Activated CD4-positive, CD25-positive, alpha-beta regulatory T cell (primary cell): ENCODE measurements at regions not wholly inside any gene's neighbourhood (a gene's known extent, or its start where the extent isn't known, plus 50 kb on each side); places are given as distances from the start of the nearest gene placed in this dataset.
"Not testable (repeated sequence)": the region's sequence is repeated elsewhere in the genome, so short reads cannot be mapped to it uniquely, and the experiment has no call there.

ENCODE experiments used
- DNase-seq, 4 experiments: peaks; one replicate each; lab custom pipeline; 2025; lab: John Stamatoyannopoulos, UW

DNA sequence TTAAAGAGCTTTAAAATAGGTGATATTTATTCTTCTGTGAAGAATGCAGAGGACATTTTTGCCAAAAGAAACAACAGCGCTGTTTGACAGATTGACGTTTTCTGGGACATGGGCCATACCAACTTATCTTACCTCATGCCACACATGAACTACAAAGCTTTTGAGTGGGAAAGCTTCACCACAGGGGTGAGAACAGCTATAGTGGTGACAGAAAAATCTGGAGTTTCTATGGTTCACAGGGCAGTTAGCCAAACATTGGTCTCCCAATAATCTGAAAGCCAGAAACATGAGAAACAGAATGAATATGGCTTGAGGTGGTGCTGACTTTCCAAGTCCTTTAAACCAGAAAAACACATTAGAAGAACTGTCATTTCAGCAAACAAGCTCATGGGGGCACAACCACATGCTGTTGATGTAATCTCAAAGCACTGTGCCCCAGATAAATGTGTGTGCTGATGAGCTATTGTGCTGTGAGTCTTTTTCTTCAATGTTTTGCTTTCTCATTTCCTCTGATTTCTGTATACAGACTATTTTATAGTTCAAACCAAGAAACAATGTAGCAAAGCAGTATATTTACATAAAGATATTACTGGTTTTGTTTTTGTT lies 905.4 kb downstream of the SLC16A7 start:
- DNase-seq, result no peak

DNA sequence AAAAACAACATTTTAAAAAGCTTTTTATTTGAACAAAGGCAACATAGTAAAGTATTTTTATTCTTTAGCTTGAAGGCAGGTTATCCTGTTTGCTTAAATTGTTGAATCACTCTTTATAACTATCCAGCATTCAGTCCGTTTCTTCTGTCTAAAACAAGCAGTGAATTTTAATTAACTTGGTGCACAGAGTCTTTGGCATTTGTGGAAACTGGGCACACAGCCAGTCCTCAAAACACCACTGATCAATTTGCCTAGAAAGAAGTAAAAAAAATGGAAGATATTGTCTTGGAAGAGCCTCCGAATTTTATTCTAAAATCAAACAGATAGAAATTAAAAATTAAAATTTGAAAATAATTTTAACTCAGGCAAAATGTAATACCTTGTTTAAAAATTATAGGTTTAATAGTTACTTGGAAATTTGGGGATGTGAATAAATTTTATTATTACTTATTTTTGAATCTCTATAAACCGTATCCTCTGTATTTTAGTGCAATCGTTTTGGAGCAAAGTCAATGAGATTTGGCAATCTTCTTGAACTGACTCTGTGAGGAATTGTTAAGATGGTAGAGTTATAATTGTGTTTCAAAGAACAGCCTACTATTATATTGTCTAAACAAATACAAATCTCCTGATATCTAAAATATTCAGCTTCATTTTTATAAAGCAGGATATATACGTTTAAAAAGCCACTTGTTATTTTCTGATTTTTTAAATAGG lies 927.0 kb downstream of the SLC16A7 start:
- no peak for DNase-seq

DNA sequence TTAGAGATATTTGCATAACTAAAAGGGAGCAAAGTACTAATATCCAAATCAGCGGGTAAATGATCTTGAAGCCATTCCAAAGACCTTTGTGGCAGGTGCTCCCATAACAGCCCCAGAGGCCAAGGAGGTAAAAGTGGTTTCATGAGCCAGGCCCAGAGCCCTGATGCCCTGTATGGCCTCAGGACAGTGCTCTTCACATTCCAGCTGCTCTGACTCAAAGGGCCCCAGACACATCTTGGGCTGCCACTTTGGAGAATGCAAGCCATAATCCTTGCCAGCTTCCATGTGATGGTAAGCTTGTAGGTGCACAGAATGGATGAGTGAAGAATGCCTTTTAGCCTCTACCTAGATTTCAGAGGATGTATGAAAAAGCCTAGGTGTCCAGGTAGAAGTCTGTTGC lies 933.4 kb downstream of the SLC16A7 start:
- no peak for DNase-seq

DNA sequence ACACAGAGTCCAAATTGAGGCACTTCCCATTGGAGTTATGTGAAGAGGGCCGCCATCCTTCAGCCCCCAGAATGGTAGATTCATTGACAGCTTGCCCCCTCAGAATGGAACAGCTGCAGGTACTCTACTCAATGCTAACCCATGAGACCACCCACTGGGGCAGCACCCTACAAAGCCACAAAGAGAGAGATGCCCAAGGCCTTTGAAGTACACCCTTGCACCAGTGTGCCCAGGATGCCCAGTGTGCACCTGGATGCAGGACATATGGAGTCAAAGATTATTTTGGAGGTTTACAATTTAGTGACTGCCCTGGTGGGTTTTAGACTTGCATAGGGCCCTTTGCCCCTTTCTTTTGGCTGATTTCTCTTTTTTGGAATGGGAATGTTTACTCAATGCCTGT lies 933.9 kb downstream of the SLC16A7 start:
- DNase-seq, result no peak

DNA sequence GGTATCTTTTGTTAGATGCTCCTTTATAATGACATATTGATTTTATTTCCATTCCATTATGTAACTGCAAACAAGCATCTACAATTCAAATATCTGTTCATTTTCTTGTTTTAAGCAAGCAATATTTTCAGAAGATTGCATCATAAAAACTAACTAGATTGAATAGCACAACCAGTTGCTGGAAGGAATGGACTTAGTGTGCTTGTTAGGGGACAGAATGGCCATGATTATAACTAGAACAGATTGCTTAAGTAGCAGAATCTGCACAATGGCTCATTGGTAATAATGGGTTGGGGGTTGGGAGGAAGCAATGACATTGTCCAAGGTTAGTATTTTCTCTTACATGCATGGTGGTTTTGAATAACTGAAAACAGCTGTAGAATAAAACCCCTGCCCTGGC lies 939.5 kb downstream of the SLC16A7 start:
- no peak for DNase-seq

DNA sequence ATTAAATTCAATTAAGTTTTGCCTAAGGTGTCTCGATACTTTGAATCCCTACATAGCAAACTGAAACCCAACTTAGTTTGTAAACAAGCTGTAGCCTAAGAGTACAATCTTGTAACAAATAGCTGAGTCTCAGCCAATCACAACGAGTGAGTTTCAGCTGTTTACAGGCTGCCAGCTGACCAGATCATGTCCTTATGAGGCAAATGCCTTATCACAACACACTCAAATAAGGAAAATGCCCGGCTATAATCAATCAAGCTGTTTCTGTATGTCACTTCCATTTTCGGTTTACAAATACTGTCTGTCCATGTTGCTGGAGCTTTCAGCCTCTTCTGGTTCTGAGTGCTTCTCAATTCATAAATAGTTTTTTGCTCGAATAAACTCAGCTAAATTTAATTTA lies 943.8 kb downstream of the SLC16A7 start:
- no peak for DNase-seq

DNA sequence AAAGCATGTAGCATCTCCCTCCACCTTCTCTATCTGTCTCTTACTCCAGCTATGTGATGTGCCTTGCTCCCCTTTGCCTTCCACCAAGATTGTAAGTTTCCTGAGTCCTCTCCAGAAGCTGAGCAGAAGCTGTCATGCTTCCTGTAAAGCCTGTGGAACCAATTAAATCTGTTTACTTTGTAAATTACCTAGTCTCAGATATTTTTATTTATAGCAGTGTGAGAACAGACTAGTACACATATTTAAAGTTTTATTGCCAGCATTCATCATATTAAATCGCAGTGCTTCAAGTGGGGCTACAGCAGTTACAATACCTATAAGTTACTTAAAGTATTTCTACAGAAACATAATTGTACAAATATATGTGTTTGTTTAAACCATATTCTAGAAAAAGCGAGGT lies 973.1 kb downstream of the SLC16A7 start:
- no peak for DNase-seq

DNA sequence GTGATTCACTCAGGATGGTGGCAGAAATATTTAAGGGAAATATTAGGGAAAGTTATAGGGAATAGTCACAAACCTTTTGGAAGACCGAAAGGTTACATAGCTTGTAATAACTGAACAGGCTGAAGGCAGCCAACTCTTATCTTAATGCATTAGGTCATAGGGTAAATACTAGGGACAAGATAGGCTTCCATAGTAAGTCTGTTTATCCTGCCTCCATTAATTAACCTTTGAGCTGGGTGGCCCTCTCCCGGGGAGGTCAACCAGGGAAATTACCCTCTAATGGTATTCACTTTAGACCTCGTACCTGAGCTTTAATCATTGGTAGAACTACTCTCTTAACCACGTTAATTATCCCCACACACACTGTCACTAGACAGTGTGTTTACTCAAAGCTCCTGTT lies 981.8 kb downstream of the SLC16A7 start:
- no peak for DNase-seq

DNA sequence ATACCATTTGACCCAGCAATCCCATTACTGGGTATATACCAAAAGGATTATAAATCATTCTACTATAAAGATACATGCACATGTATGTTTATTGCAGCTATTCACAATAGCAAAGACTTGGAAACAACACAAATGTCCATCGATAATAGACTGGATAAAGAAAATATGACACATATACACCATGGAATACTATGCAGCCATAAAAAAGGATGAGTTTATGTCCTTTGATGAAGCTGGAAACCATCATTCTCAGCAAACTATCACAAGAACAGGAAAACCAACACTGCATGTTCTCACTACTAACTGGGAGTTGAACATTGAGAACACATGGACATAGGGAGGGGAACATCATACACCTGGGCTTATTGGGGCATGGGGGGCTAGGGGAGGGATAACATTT lies 991.8 kb downstream of the SLC16A7 start:
- DNase-seq, result not testable (repeated sequence)

DNA sequence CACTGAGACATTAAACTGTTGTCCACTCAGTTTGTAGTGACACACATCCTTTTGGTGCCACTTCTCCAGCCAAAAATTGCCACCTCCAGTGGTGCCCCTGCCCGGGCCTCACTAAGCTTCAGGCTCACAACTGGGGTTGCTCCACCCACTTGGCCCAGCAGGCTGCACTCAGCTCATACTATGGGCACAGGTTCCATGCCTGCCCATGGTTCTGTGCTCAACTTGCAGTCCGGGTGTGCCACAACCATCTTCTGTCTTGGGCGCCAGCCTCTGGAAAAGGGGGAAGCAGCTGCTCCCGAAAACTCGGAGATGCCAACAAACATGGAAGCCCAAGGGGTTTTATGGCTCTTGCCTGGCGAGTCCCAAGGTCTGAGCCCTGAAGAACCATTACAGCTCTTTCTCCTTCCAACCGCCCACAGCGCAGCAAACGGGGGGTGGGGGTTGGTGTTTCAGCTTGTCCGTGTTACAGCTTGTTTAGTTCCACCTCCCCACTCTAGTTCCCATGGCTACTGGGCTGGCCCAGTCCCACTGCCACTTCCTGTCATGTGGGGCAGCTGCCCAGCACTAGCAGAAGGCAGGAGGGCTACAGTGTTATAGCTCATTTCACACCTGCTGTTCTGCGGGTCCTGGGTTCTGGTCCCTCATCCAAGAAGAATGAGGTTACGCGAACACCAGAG lies 998.3 kb downstream of the SLC16A7 start:
- no peak for DNase-seq

DNA sequence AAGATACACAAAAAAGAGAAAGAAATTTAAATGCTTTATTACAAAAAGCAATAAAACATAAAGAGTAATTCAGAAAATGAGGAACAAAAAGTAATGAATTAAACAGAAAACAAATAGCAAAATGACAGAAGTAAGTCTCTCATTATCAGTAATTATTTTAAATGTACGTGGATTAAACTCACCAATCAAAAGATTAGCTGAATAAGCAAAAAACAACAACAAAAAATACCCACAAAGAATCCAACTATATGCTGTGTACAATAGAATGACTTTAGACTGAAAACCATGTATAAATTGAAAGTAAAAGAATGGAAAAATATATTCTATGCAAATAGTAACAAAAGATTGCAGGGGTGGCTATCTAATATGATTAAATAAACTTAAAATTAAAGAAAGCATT lies 1006.8 kb downstream of the SLC16A7 start:
- DNase-seq, result no peak

DNA sequence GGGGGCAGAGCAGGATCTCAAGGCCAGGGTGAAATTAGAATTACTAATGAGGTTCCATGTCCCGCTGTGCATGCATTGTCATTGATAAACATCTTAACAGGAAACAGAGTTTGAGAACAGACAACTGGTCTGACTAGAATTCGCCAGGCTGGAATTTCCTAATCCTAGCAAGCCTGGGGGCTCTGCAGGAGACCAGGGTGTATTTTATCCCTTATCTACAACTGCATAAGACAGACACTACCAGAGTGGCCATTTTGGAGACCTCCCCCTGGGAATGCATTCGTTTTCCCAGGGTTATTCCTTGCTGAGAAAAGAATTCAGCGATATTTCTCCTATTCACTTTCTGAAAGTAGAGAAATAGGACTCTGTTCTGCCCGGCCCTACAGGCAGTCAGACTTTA lies 1007.6 kb downstream of the SLC16A7 start:
- DNase-seq, result not testable (repeated sequence)

DNA sequence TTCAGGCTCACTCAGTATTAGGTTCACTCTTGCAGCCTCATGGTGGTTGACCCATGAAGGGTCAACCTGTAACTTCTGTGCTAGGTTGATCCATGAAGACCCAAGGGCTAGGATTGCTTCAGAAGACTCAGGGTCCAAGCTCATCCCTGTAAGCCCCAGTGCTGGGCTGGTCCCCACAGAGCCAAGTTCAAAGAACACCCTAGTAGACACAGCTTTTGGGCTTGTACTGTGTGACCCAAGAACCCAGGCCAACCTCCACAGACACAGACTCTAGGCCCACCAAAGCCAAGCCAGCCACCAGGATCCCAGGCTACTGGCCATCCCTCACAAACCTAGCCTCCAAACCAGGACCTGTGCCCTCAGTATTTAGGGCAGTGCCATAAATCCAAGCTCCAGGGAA lies 1020.6 kb downstream of the SLC16A7 start:
- no peak for DNase-seq

DNA sequence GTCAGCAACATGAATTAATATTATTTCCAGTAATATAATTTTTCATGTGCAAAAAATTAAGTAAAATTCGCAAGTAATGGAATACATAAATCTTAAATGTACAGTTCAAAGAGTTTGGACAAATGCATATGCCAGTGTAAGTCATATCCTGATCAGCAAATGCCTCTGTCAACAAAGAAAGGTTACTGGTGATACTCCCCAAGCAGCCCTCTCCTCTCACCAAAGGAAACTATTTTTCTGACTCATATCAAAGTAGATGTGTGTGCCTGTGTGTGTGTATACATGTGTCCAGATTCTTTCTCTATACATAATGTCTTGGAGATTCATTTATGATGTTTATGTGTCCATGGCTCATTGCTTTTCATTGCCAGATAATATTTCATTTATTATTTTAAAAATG lies 1035.0 kb downstream of the SLC16A7 start:
- DNase-seq, result no peak

DNA sequence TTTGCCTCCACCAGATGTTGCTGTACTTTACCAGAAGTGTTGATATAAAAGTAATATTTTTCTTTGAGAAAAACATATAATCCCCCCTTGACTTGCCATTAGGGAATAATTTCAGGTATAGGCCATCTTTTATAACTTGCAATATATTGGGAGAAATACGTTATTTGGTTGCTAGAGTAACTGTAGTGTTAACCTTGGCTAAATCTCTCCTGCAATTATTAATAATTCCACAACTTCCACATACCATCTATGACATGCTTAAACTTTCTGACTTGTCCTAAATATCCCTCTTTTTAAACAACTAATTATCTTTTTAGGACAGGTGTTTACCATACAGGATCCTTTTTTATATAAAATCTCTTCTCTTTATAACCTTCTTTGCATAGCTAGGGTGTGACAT lies 1048.2 kb downstream of the SLC16A7 start:
- DNase-seq, result no peak

DNA sequence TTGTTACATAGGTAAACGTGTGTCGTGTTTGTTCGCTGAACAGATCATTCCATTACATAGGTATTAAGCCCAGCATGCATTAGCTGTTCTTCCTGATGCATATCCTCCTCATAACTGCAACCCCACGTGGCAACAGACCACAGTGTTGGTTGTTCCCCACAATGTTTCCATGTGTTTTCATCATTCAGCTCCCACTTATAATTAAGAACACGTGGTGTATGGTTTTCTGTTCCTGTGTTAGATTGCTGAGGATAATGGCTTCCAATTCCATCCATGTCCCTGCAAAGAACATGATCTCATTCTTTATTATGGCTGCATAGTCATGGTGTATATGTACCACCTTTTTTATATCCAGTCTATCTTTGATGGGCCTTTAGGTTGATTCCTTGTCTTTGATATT lies 1071.1 kb downstream of the SLC16A7 start:
- no peak for DNase-seq

DNA sequence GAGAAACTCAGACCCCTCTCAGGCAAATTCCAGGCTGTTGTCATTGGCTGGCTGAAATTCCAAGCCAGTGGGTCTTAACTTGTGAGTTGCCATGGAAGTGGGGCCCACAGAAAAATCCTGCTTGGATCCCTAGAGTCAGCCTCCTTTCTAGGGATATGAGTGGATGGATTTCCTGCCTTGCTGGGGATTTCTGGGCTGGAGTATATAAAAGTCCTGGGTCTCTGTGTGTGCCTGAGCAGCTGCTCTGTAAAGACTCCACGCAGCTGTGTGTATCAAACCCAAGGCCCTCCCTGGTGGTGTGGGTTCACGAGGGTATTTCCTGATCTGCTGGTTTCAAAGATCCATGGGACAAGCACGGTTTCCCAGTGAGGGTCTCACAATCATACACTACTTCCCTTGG lies 1077.1 kb downstream of the SLC16A7 start:
- DNase-seq, result no peak

DNA sequence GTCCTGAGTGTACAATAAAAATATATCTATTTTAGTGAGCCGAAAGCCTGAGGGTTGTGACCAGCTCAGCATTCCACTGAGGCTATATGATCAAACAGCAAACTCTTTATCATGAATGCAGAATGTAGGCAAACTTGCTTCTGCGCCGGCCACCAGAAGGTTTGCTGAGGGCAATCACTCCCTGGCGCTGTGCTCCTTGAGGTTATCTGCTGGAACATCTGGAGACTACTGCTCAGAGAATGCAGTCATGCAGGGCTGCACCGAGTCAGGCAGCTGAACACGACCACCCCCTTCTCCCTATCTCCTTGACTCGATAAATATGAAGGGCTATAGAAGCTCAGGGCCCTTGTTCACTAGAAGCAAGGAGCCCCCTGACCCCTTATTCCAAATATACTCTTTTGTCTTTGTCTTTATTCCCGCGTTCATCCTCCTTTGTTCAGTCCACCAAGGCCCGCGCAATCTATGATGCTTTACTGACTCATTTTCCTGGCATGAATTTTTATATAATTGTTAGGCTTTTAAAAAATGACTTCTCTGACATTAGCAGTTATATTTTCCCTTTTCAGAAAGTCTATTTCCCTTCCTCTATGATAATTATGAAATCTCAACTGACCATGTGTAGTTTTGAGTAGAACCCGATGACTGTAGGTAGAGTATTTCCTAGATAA lies 1089.3 kb downstream of the SLC16A7 start:
- DNase-seq, result no peak

DNA sequence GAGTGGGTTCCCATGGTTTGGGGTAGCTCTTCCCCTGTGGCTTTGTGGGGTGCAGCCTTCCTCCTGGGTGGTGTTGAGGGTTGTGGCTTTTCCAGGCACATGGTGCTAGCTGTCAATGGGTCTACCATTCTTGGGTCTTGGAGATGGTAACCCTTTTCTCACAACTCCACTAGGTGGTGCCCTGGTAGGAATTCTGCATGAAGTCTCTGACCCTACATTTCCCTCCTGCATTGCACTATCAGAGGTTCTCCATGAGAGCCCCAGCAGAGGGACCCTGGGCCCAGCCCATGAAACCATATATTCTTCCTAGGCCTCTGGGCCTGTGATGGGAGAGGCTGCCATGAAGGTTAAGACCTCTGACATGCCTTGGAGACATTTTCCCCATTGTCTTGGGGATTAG lies 1093.3 kb downstream of the SLC16A7 start:
- DNase-seq, result no peak

DNA sequence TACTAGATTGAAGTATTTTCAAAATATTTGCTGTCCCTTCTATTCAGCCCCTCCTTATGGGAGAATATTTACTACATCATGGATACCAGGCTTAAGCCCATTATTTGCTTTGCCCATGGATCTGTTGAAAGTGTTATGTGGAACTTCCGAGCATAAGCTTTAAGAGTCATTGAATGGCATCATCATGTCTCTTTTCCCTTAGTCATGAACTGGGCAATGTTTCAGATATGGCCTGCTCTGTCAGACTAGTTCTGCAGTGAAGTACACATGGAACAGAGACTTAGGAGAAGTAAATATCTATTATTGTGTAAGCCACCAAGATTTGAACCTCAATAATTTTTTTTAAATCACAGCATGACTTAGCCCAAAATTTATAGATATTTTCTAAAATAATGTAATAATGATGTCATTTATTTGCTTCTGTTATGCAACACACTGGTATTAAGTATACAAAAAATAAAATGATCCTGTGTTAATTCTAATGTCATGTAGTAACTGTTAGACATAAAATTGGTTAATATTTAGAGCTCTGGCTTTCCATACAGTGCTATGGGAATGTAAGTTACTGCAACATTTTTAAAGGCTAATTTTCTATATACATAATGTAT lies 1097.3 kb downstream of the SLC16A7 start:
- no peak for DNase-seq

DNA sequence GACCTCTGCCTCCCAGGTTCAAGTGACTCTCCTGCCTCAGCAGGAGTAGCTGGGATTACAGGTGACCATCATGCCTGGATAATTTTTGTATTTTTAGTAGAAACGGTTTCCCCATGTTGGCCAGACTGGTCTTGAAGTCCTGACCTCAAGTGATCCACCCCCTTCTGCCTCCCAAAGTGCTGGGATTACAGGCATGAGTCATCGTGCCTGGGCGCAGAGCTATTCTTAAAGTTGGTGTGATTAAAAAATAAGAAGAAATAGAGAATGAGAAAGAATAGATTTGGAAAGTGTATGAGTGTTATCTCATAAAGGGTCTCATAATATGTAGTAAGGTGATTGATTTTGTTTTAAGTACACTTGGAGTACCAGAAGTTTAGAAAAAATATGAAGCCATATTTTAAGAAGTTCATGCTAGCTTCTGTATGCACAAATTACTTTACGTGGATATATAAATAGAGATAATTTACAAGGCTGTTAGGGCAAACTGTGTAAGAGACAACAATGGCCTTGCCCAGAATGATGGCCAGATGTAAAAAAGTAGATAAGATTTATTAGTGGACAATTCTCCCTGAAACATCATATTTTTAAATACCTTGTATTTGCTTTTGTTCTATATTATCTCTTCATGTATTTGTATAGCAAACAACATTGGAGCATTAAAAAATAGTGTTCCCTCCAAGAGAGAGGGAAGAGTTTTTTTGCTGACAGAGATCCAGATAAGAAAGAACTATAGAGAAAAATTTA lies 1108.5 kb downstream of the SLC16A7 start:
- DNase-seq, result no peak

DNA sequence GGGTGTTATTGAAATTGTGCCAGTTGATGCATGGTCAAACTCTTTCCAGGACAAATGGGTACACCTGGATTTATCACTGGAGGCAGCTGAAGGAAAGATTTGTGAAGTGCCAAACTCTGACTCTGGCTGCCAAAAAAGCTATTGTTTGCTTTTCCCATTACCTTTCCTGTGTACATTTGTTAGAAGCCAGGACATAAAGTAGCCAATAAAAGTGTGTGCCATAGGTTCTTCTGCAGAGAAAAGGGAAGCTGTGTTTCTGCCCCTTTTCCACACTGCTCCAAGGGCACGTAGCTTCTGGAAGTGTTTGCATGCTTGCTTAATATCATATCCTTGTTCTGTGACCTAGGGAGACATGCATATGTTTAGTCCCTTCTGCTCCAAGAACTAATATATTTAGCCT lies 1114.4 kb downstream of the SLC16A7 start:
- no peak for DNase-seq
